K562 (cell line): ENCODE measurements at regions not wholly inside any gene's neighbourhood (a gene's known extent, or its start where the extent isn't known, plus 50 kb on each side); places are given as distances from the start of the nearest gene placed in this dataset.

Source experiments
- BRCA1 ChIP-seq, 2 experiments: fragments of 450-650 bp in 1 of 2; sonication (generic) in 1 of 2; formaldehyde crosslinking in 1 of 2; IDR thresholded peaks; 2 replicates each; pipeline versions ENCODE4 v1.5.0 to v1.6.1; 2017 to 2020; ENCODE audit warnings: mild to moderate bottlenecking in 1 of 2, missing genetic modification reagents in 1 of 2
- E2F4 ChIP-seq: sonication (generic); formaldehyde crosslinking; IDR thresholded peaks from 2 replicates; pipeline ENCODE4 v1.8.0; 2022; ENCODE audit warnings: mild to moderate bottlenecking, low read depth, missing genetic modification reagents
- GABPA ChIP-seq: fragments of 200-800 bp; sonication (Bioruptor generic); conservative IDR thresholded peaks from 2 replicates; pipeline ENCODE4 v1.6.1; 2016; ENCODE audit warnings: low read depth, missing genetic modification characterization, missing compliant biosample characterization
- MAFG ChIP-seq: fragments of 450-650 bp; conservative IDR thresholded peaks from 2 replicates; pipeline ENCODE4 v1.6.1; 2016; ENCODE audit warnings: missing genetic modification characterization, missing compliant biosample characterization
- MXI1 ChIP-seq: IDR thresholded peaks from 2 replicates; pipeline ENCODE4 v1.6.1; 2011; ENCODE audit warnings: low read depth, mild to moderate bottlenecking, improper control_type of control experiment, low read length
- NEUROD1 ChIP-seq: fragments of 150-350 bp; IDR thresholded peaks from 2 replicates; pipeline ENCODE4 v1.6.1; 2014; ENCODE audit warnings: borderline replicate concordance, low read length, low read depth; ENCODE audit not compliant: partially characterized antibody
- NR2C2 ChIP-seq, 2 experiments: fragments of 200-800 bp in 1 of 2; sonication (Bioruptor generic) in 1 of 2; sonication (generic) in 1 of 2; formaldehyde crosslinking in 1 of 2; IDR thresholded peaks; 2 replicates each; pipeline versions ENCODE4 v1.6.1 to v1.8.0; 2016 to 2022; ENCODE audit warnings: mild to moderate bottlenecking in 1 of 2, missing compliant biosample characterization in 1 of 2, missing genetic modification characterization in 1 of 2, missing genetic modification reagents in 1 of 2
- POLR2A ChIP-seq: fragments of 450-650 bp; conservative IDR thresholded peaks from 2 replicates; pipeline ENCODE4 v1.6.1; 2016
- RBBP5 ChIP-seq: fragments of 200-600 bp; sonication (generic); IDR thresholded peaks from 2 replicates; pipeline ENCODE4 v1.6.1; 2012; ENCODE audit warnings: borderline replicate concordance, mild to moderate bottlenecking, low read length, control low read depth, inconsistent platforms; ENCODE audit not compliant: insufficient read depth, poor library complexity, severe bottlenecking
- SIN3B ChIP-seq: fragments of 450-650 bp; IDR thresholded peaks from 2 replicates; pipeline ENCODE4 v1.6.1; 2017; ENCODE audit warnings: low read depth, mild to moderate bottlenecking, moderate library complexity
- SMARCA4 ChIP-seq: fragments of 450-650 bp; IDR thresholded peaks from 2 replicates; pipeline ENCODE4 v1.6.1; 2016
- SMARCC2 ChIP-seq: fragments of 450-650 bp; IDR thresholded peaks from 2 replicates; pipeline ENCODE4 v1.6.1; 2017; ENCODE audit warnings: antibody characterized with exemption, moderate library complexity, mild to moderate bottlenecking, low read depth
- TCFL5 ChIP-seq: fragments of 250-450 bp; sonication (Bioruptor Pico); conservative IDR thresholded peaks from 2 replicates; pipeline ENCODE4 v1.6.1; 2021; ENCODE audit warnings: mild to moderate bottlenecking, moderate library complexity, matching md5 sums
- TFAP4 ChIP-seq: sonication (generic); formaldehyde crosslinking; IDR thresholded peaks from 2 replicates; pipeline ENCODE4 v1.8.0; 2022; ENCODE audit warnings: missing genetic modification reagents, mild to moderate bottlenecking, moderate library complexity, borderline replicate concordance
- ZMIZ1 ChIP-seq, 2 experiments: fragments of 150-350 bp in 1 of 2; IDR thresholded peaks; 2 replicates each; pipeline ENCODE4 v1.6.1; 2012 to 2016; ENCODE audit warnings: low read depth in 2 of 2, low read length in 2 of 2, mild to moderate bottlenecking in 1 of 2, moderate library complexity in 1 of 2
- ZNF274 ChIP-seq: IDR thresholded peaks from 2 replicates; pipeline ENCODE4 v1.6.1; 2011; ENCODE audit warnings: low read depth, mild to moderate bottlenecking, low read length, moderate library complexity, borderline replicate concordance
- ZNF584 ChIP-seq: fragments of 200-800 bp; sonication (Bioruptor generic); IDR thresholded peaks from 2 replicates; pipeline ENCODE4 v1.6.1; 2016; ENCODE audit warnings: low read depth, mild to moderate bottlenecking, missing genetic modification characterization, missing compliant biosample characterization
- ZNF778 ChIP-seq: fragments of 450-650 bp; formaldehyde crosslinking; IDR thresholded peaks from 2 replicates; pipeline ENCODE4 v1.4.0; 2020; ENCODE audit warnings: mild to moderate bottlenecking, moderate library complexity

- TF ChIP-seq ZMIZ1 (IDR thresholded peaks at IDR 0.05; ENCODE audit: low read depth in 2 of 2, low read length in 2 of 2) (no peak), TCFL5 (CRISPR knock-in tag) (no peak), NEUROD1 (no peak), SIN3B (no peak), SMARCC2 (peak; percentile 75; the same call in 1 of the 2 replicates), NR2C2 (CRISPR knock-in tag; IDR thresholded peaks at IDR 0.05) (no peak), NR2C2 (tag; IDR thresholded peaks at IDR 0.05) (peak; percentile 51; the same call in 1 of the 2 replicates), MAFG (tag) (peak; percentile 88), BRCA1 (IDR thresholded peaks at IDR 0.05) (no peak), BRCA1 (CRISPR knock-in tag; IDR thresholded peaks at IDR 0.05) (no peak), MXI1 (no peak), TFAP4 (CRISPR knock-in tag) (no peak), GABPA (tag) (peak; percentile 40; the same call in 1 of the 2 replicates), POLR2A (peak; percentile 44), ZNF584 (CRISPR knock-in tag) (peak; percentile 58; the same call in 1 of the 2 replicates), SMARCA4 (peak; percentile 92), RBBP5 (peak; percentile 48), ZNF778 (CRISPR knock-in tag) (no peak), E2F4 (CRISPR knock-in tag) (no peak), ZNF274 (no peak)
These were observed 198.6 kb downstream of the MEMO1 start (continued) for GRCh38 chr2:31812051-31812798.
